KMS-11 (cell line): ENCODE measurements at regions not wholly inside any gene's neighbourhood (a gene's known extent, or its start where the extent isn't known, plus 50 kb on each side); places are given as distances from the start of the nearest gene placed in this dataset.

ENCODE experiments used
- H2AFZ ChIP-seq: fragments of 200-600 bp; sonication (generic); 2 replicates; pipeline ENCODE4 v1.6.1; 2016; ENCODE audit warnings: antibody characterized with exemption, mixed run types, low read depth
- H3K27ac ChIP-seq: fragments of 200-600 bp; sonication (generic); 2 replicates; pipeline ENCODE4 v1.6.1; 2016; ENCODE audit warnings: mild to moderate bottlenecking, mixed run types
- H3K27me3 ChIP-seq: fragments of 200-600 bp; sonication (generic); 2 replicates; pipeline ENCODE4 v1.6.1; 2017; ENCODE audit warnings: mild to moderate bottlenecking, low read depth, mixed run types, moderate library complexity; ENCODE audit not compliant: insufficient read depth
- H3K36me3 ChIP-seq: fragments of 200-600 bp; sonication (generic); 2 replicates; pipeline ENCODE4 v1.6.1; 2017; ENCODE audit warnings: mild to moderate bottlenecking, mixed run types; ENCODE audit not compliant: insufficient read depth
- H3K4me1 ChIP-seq: fragments of 200-600 bp; sonication (generic); 2 replicates; pipeline ENCODE4 v1.6.1; 2016; ENCODE audit warnings: mild to moderate bottlenecking, low read depth, mixed run types; ENCODE audit not compliant: poor library complexity, severe bottlenecking
- H3K4me2 ChIP-seq: fragments of 200-600 bp; sonication (generic); 2 replicates; pipeline ENCODE4 v1.7.0; 2016; ENCODE audit warnings: mild to moderate bottlenecking, mixed run types
- H3K4me3 ChIP-seq: fragments of 200-600 bp; sonication (generic); IDR thresholded peaks from 2 replicates; pipeline ENCODE4 v1.6.1; 2017; ENCODE audit warnings: low read depth, low read length, mixed read lengths; ENCODE audit not compliant: insufficient read depth
- H3K79me2 ChIP-seq: fragments of 200-600 bp; sonication (generic); 2 replicates; pipeline ENCODE4 v1.6.1; 2016; ENCODE audit warnings: low read depth, mixed run types; ENCODE audit not compliant: insufficient read depth
- H3K9ac ChIP-seq: fragments of 200-600 bp; sonication (generic); 2 replicates; pipeline ENCODE4 v1.6.1; 2016; ENCODE audit warnings: mild to moderate bottlenecking, mixed run types
- H4K20me1 ChIP-seq: fragments of 200-600 bp; sonication (generic); 2 replicates; pipeline ENCODE4 v1.6.1; 2016; ENCODE audit warnings: mild to moderate bottlenecking, mixed run types; ENCODE audit not compliant: insufficient read depth
- CTCF ChIP-seq: fragments of 200-600 bp; sonication (generic); conservative IDR thresholded peaks from 2 replicates; pipeline ENCODE4 v1.6.1; 2017; ENCODE audit warnings: low read depth, mild to moderate bottlenecking, antibody characterized with exemption, low read length, moderate library complexity, mixed read lengths

DNA sequence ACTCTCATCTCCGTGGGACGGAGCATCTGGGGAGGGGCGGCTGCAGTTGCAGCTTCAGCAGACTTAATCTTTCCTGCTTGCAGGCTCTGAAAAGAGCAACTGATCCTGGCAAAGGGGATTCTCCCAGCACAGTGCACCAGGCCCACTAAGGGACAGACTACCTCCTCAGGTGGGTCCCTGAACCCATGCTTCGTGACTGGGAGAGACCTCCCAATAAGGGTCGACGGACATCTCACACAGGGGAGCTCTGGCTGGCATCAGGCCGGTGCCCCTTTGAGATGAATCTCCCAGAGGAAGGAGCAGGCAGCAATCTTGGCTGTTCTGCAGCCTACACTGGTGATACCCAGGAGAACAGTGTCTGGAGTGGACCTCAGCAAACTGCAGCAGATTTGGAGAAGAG lies 303.3 kb upstream of the FGF16 start:
- Histone ChIP-seq H3K27me3 (no peaks in the 10 kb centered on the region), H3K4me1 (no peaks in the 10 kb centered on the region), H3K36me3 (no peaks in the 10 kb centered on the region), H4K20me1 (no peaks in the 10 kb centered on the region), H3K27ac (no peak overlapping the region), H3K4me2 (no peak overlapping the region), H3K79me2 (no peaks in the 10 kb centered on the region), H3K4me3 (no peak overlapping the region), H3K9ac (no peak overlapping the region), H2AFZ (no peak overlapping the region)
- TF ChIP-seq CTCF, result no peak

DNA sequence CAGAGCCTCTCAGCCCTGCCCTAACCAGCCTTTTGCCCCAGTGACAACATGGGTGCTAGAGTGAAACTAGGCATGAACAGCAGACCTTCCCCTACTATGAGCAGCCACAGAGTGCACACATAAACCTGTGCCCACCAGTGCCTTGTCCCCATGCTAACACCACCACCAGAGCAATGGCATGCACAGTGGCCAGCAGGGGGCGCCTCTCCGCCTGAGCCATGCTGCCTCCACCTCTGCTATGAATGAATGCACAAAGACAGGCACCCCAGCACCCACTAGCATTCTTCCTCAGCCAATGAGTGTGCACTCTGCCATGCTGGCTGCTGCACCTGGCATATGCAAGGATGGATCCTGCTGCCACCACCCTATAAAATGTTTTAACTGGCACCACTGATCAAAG lies 286.9 kb upstream of the FGF16 start:
- H3K27ac ChIP-seq, result no peak overlapping the region
- H3K4me3 ChIP-seq, result no peak overlapping the region
- no peaks in the 10 kb centered on the region for H3K27me3 ChIP-seq
- H3K4me2 ChIP-seq, result no peak overlapping the region
- no peak overlapping the region for H3K9ac ChIP-seq
- peak; percentile 45 for TF ChIP-seq CTCF
- H3K4me1 ChIP-seq, result no peaks in the 10 kb centered on the region
- H3K36me3 ChIP-seq, result no peaks in the 10 kb centered on the region
- no peaks in the 10 kb centered on the region for H3K79me2 ChIP-seq
- no peaks in the 10 kb centered on the region for H4K20me1 ChIP-seq
- no peak overlapping the region for H2AFZ ChIP-seq

DNA sequence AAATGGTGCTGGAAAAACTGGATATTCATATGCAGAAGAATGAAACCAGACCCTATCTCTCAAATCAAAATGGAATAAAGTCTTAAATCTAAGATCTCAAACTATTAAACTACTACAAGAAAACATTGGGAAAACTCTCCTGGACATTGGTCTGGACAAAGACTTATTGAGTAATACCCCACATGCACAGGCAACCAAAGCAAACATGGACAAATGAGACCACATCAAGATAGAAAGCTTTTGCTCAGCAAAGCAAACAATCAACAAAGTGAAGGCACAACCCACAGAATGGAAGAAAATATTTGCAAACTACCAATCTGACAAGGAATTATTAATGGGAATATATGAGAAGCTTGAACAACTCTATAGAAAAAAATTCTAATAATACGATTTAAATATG lies 284.4 kb upstream of the FGF16 start:
- Histone ChIP-seq H3K27me3 (no peaks in the 10 kb centered on the region), H3K4me2 (no peak overlapping the region), H3K36me3 (no peaks in the 10 kb centered on the region), H3K4me1 (no peaks in the 10 kb centered on the region), H3K27ac (no peak overlapping the region), H3K9ac (no peak overlapping the region), H2AFZ (no peak overlapping the region), H3K79me2 (no peaks in the 10 kb centered on the region), H3K4me3 (no peak overlapping the region), H4K20me1 (no peaks in the 10 kb centered on the region)
- no peak for TF ChIP-seq CTCF

GRCh38 chrX:77167993-77168392 lies 279.2 kb upstream of the FGF16 start:
- Histone ChIP-seq H3K79me2 (no peaks in the 10 kb centered on the region), H4K20me1 (no peaks in the 10 kb centered on the region), H3K27ac (no peak overlapping the region), H2AFZ (no peak overlapping the region), H3K36me3 (no peaks in the 10 kb centered on the region), H3K4me1 (no peaks in the 10 kb centered on the region), H3K4me3 (no peak overlapping the region), H3K9ac (no peak overlapping the region), H3K27me3 (no peaks in the 10 kb centered on the region), H3K4me2 (no peak overlapping the region)
- TF ChIP-seq CTCF, result no peak
